ENCODE measurements at regions not wholly inside any gene's neighbourhood (a gene's known extent, or its start where the extent isn't known, plus 50 kb on each side); places are given as distances from the start of the nearest gene placed in this dataset.
"Not testable (repeated sequence)": the region's sequence is repeated elsewhere in the genome, so short reads cannot be mapped to it uniquely, and the experiment has no call there.

DNA sequence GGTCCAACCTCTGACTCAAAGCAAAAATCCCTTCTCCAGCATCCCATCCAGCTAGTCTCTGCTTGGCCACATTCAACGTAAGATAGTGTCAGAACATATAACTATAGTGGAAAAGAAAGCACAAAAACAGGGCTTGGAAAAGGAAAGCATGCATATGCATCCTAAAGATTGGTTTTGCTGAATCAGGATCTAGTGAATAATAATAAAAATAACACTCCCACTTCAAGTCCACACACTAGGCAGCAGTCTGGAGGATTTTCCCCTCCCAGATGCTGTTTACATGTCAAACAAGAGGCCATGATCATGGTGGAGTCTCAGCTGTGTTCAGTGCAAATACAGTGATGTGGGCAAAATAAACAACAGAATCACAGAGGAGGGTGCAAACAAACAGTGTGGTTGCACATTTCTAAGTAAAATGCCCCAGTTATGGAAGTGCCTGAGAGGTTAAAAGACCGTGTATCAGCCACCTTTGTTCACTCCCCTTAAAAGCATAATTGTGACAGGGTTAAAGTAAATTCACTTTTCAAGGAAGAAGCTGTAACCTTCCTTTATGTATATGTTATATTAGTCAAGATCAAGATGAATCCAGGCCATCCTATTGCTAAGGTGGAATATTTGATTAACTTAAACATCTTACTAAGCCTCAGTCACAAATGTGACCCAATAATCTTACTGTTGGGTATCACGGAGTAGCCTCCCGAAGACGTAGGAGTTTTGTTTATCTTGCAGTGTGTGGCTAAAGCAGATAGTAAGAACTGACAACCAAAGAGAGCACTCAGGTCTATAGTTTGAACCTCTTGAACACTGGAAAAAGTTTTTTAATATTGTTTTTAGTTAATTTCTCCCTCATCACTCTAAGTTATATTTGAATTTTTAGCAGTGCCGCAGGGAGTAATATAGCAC, 424.5 kb downstream of the SOX2 start:
- no peak for DNase-seq (ENCODE audit: low read depth in 3 of 3)

DNA sequence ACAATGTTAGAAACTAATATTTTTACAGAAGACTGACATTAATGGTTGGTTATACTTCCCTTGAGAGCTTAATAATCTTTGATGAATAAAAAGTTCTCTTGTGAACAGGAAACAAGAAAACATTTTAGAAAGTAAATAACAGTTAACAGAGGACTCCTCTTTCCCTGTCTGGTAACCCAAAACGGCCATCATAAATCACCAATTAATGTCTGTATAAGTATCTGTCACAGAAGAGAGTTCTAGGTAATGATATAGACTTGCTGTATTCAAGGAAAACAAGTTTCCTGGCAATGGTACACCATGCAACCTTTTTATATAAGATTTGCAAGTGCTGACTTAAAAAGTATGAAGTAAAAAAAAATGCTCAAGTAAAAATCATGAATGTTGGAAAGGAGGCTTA, 426.7 kb downstream of the SOX2 start:
- no peak for DNase-seq (ENCODE audit: low read depth in 3 of 3)

GRCh38 chr3:182139627-182140357, 428.1 kb downstream of the SOX2 start:
- DNase-seq (ENCODE audit: low read depth in 3 of 3), result no peak

DNA sequence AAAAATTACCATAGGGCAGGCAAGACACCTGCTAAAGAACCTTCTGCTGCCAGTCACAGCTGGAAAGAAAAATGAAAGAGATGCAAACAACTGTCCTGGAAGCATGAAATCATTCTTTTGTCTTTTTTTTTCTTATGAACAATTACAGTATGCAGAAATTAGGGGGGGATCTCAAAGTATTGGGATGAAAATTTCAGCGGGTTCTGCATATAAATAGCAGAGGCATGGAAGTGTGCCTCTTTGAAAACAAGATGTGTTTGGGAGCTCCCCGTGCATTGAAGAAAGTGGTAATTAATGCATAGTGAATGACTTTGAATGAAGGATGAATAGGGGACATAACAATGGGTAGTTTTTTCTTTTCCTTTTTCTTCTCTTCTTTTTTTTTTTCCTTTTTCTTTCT, 431.2 kb downstream of the SOX2 start:
- no peak for DNase-seq (ENCODE audit: low read depth in 3 of 3)

GRCh38 chr3:182143903-182144302, 432.2 kb downstream of the SOX2 start:
- DNase-seq (ENCODE audit: low read depth in 3 of 3), result no peak

GRCh38 chr3:182148360-182148759, 436.6 kb downstream of the SOX2 start:
- DNase-seq (ENCODE audit: low read depth in 3 of 3), result no peak

DNA sequence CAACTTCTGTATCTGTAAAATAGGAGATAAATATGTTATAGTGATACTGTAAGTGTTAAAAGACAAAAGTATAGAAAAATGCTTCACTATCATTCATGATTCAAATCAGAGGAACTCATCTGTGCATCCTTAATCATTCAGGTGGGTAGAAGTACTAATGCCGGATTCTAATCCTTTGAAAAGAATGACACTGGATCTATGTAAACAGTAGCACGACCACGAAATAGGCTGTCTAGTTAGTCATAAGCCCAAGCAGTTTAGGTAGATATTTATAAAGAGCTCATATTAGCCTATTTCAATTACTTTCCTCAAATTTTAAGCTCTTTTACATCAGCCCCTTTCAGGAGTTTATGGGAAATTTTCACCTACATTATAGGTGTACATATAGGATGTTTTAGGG, 437.9 kb downstream of the SOX2 start:
- DNase-seq (ENCODE audit: low read depth in 3 of 3), result no peak

DNA sequence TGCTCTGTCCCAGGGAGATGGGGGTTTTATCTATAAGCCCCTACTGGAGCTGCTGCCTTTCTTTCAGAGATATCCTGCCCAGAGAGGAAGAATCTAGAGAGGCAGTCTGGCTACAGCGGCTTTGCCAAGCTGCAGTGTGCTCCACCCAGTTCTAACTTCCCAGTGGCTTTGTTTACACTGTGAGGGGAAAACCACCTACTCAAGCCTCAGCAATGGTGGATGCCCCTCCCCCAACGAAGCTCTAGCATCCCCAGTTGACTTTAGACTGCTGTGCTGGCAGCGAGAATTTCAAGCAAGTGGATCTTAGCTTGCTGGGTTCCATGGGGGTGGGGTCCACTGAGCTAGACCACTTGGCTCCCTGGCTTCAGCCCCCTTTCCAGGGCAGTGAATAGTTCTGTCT, 444.6 kb downstream of the SOX2 start:
- not testable (repeated sequence) for DNase-seq (ENCODE audit: low read depth in 3 of 3)

DNA sequence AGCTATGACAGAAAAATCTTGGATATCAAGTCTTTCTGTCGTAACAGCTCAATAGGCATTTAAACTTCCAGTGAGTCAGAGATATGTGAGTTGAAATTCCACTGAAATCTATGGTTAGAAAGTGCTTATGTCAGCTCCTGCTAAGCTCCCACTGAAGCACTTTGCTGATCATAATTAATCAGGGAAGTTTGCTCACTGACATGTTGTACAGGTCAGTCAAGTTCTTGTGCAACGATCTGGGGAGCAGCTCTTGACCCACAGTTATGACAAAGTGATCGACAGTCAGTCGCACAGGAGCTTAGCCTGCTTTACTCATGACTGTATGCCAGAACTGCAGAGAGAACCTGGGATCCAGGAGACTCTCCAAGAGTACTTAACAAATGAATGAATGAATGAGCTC, 453.5 kb downstream of the SOX2 start:
- no peak for DNase-seq (ENCODE audit: low read depth in 3 of 3)

DNA sequence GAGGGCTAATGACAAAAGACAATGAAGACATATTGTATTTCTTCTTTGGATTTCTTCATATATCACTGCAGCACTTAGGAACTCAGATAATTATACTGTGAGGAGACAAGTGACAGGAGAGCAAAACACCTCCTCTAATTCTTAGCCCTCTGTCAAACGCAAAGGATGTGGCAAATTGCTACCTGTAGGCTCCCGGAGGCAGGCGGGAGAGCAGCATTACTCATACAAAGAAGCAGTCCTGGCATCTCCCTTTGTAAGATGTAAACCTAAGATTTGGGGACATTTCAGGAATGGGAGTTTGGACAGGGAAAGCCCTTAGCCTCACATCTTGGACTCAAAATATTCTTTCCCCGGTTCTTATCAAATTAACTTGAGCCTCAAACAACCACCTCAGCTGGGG, 460.8 kb downstream of the SOX2 start:
- DNase-seq (ENCODE audit: low read depth in 3 of 3), result no peak

- DNase-seq (ENCODE audit: low read depth in 3 of 3), result no peak
Observed at GRCh38 chr3:182178488-182179200, 466.9 kb downstream of the SOX2 start.

DNA sequence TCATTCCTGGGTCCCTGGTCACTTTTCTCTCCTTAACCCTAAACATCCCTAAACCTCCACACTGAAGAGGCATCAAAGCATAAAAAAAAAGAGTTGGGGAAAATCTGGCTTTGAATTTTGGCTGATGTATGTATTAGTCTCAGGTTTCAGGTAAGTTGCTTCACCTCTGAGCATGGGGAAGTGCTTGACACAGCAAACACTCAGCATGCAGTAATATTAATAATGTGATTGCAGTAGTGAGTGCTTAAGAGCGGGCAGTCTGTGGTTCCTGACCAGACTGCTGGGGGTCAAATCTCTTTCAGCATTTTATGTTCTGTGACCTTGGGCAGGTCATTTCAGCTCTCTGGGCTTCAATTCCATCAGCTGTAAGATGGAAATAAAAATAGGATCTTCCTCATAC, 467.9 kb downstream of the SOX2 start:
- DNase-seq (ENCODE audit: low read depth in 3 of 3), result no peak

- DNase-seq (ENCODE audit: low read depth in 3 of 3), result no peak
Observed at GRCh38 chr3:182180654-182181385, 469.1 kb downstream of the SOX2 start.

- no peak for DNase-seq (ENCODE audit: low read depth in 3 of 3)
Observed at GRCh38 chr3:182182531-182182968, 470.8 kb downstream of the SOX2 start.

GRCh38 chr3:182183716-182184430, 472.1 kb downstream of the SOX2 start:
- DNase-seq (ENCODE audit: low read depth in 3 of 3), result no peak

DNA sequence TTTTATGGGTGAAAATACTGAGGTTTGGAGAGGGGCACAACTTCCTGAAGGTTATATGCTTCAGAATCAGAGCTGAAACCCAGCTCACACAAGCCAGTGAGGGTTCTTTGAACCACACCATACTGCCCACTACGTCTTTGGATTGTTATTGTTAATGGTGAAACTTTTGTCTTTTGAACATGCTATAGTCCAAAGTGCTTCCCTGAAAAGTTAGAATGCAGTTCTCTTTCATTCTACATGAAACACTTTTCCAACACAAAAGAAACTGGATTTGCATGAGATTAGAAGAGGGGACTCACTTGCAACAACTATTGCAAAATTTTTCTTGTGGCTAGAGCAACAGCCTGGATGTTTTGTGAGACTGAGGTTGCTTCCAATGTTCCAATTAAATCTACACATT, 473.6 kb downstream of the SOX2 start:
- no peak for DNase-seq (ENCODE audit: low read depth in 3 of 3)

- no peak for DNase-seq (ENCODE audit: low read depth in 3 of 3)
Observed at GRCh38 chr3:182190056-182190455, 478.3 kb downstream of the SOX2 start.

DNA sequence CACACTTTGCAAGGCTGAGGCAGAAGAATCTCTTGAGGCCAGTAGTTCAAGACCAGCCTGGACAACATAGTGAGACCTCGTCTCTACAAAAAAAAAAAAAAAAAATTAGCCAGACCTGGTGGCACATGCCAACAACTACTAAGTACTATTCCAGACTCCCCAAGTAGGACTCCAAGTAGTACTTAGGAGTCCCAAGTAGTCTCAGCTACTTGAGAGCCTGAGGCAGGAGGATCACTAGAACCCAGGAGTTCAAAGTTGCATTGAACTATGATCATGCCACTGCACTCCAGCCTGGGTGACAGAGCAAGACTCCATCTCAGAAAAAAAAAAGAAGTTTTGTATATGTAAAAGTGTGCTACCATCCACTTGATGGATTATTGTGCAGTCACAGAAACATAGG, 486.6 kb downstream of the SOX2 start:
- no peak for DNase-seq (ENCODE audit: low read depth in 3 of 3)

DNA sequence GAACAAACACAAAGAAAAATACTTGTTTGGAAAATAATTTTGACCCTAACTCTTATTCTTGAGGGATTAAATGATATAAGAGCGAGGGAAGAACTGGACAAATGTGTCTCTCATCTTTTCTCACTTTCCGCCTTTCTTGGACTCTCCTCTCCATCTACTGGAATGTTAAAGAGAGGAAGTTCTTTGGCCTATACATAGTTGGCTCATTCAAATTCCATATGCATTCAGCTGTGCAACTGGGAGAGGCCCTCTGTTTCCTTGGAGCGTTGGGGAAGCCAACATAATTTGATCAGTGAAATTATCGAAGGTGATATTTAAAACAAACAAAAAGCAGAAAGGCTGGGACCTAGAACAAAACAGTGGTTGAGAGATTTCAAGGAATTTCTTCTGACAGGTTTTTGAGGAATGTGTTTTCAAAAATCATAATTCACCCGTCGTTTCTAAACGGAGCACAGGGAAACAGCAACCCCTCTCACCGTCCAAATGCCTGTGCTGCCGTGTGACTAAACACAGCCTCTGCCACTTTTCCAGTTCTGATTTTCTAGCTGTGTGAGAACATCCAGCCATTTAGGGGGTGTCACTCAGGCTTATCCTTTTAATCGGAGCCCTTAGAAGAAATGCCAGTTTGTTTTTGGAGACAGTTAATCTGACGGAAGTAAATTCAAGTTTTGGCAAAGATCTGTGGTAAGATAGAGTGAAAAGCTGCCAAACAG, 489.9 kb downstream of the SOX2 start:
- no peak for DNase-seq (ENCODE audit: low read depth in 3 of 3)

DNA sequence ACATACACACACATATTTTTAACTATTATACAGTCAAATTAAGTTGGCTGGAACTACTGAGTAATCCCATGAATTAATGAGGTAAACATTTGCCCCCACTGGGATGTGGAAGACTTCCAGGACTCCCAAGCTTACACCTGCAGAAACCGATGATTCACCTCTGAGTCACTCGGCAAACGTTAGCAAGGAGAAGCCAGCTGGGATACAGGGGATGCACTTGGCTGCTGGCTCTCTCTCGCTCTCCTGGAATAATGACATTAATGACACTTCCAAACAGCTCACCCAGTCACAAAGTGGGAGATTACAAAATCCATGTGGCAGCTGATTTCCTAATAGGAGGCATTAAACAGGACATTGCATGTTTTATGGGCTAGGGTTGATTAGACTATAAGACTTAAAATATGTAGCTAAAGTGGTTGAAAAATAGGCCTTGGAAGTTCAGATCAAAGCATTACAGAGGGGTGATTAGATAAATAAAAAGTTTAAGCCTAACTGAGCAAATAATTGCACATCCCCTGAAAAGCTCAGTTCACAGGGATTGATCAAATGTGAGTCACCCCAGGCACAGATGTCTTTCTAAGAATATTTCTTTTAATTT, 500.9 kb downstream of the SOX2 start:
- DNase-seq (ENCODE audit: low read depth in 3 of 3), result no peak

All from stimulated activated CD4-positive, alpha-beta T cell treated with anti-CD3 and anti-CD28 coated beads, TNF-alpha, amount 100 ng/mL, for 4 hours (primary cell).